ENCODE measurements at regions not wholly inside any gene's neighbourhood (a gene's known extent, or its start where the extent isn't known, plus 50 kb on each side); places are given as distances from the start of the nearest gene placed in this dataset.

GRCh38 chr3:137293086-137293485, 335.3 kb downstream of the IL20RB start:
- 64% methylated on average over 1 of the region's 1 CpG for WGBS (ENCODE audit: low lambda C conversion rate)
- no peak for DNase-seq
- no peak overlapping the region for H3K4me2 ChIP-seq
- no peaks in the 10 kb centered on the region for H3K36me3 ChIP-seq (replicated peaks in 1 of 2; ENCODE audit: control insufficient read depth in 1 of 2, insufficient read depth in 2 of 2, low read length in 1 of 2)
- H3K79me2 ChIP-seq (ENCODE audit: insufficient read depth) = no peaks in the 10 kb centered on the region
- TF ChIP-seq GATA2 (CRISPR knock-in tag; IDR thresholded peaks at IDR 0.05) (no peak), TAF1 (IDR thresholded peaks at IDR 0.05; ENCODE audit: borderline replicate concordance, low read depth, low read length) (no peak)
- TF ChIP-seq, protein P1, sequence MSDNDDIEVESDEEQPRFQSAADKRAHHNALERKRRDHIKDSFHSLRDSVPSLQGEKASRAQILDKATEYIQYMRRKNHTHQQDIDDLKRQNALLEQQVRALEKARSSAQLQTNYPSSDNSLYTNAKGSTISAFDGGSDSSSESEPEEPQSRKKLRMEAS (IDR thresholded peaks at IDR 0.05; ENCODE audit: low read depth) = no peak
- no peak overlapping the region for H3K4me3 ChIP-seq (ENCODE audit: low read depth in 2 of 2, low read length in 1 of 2)
- H3K4me1 ChIP-seq (ENCODE audit: control insufficient read depth in 1 of 2, insufficient read depth in 2 of 2, low read depth in 1 of 2, low read length in 1 of 2) = no peaks in the 10 kb centered on the region; a peak in 1 of 4 replicates
- no peaks in the 10 kb centered on the region for H3K9me2 ChIP-seq
- H3K27ac ChIP-seq (ENCODE audit: low read depth in 2 of 2, low read length in 1 of 2) = no peak overlapping the region
- no peaks in the 10 kb centered on the region for H4K20me1 ChIP-seq (ENCODE audit: insufficient read depth)
- H3K27me3 ChIP-seq (ENCODE audit: insufficient read depth) = no peaks in the 10 kb centered on the region
- ChIA-PET CTCF (interaction anchor here (1.1 to 2.7 kb wide), 2 partner anchors 8 to 11 kb away, joined by 3 to 13 read pairs; no protein-coding TSS in a partner anchor), POLR2A (no interaction called here)
- no peak overlapping the region for H3K9ac ChIP-seq
- H3K9me3 ChIP-seq = no peaks in the 10 kb centered on the region
- H3F3A ChIP-seq (replicated peaks; ENCODE audit: insufficient read depth) = no peaks in the 10 kb centered on the region
- H2AFZ ChIP-seq (ENCODE audit: low read depth) = no peak overlapping the region

GRCh38 chr3:137294139-137294538, 336.4 kb downstream of the IL20RB start:
- Histone ChIP-seq H3K79me2 (ENCODE audit: insufficient read depth) (no peaks in the 10 kb centered on the region), H3K9me2 (no peaks in the 10 kb centered on the region), H3K9ac (no peak overlapping the region), H3K9me3 (no peaks in the 10 kb centered on the region), H3K4me2 (no peak overlapping the region), H3K4me3 (ENCODE audit: low read depth in 2 of 2, low read length in 1 of 2) (no peak overlapping the region), H4K20me1 (ENCODE audit: insufficient read depth) (no peaks in the 10 kb centered on the region), H3F3A (replicated peaks; ENCODE audit: insufficient read depth) (no peaks in the 10 kb centered on the region), H3K27me3 (ENCODE audit: insufficient read depth) (no peaks in the 10 kb centered on the region), H3K36me3 (replicated peaks in 1 of 2; ENCODE audit: control insufficient read depth in 1 of 2, insufficient read depth in 2 of 2, low read length in 1 of 2) (no peaks in the 10 kb centered on the region), H3K4me1 (ENCODE audit: control insufficient read depth in 1 of 2, insufficient read depth in 2 of 2, low read depth in 1 of 2, low read length in 1 of 2) (no peaks in the 10 kb centered on the region; a peak in 1 of 4 replicates), H2AFZ (ENCODE audit: low read depth) (no peak overlapping the region), H3K27ac (ENCODE audit: low read depth in 2 of 2, low read length in 1 of 2) (no peak overlapping the region)
- TF ChIP-seq MEF2A (IDR thresholded peaks at IDR 0.05; ENCODE audit: borderline replicate concordance, low read depth) (no peak), TEAD4 (IDR thresholded peaks at IDR 0.05; ENCODE audit: borderline replicate concordance, insufficient read depth) (no peak), TCF12 (IDR thresholded peaks at IDR 0.05) (no peak), RCOR1 (IDR thresholded peaks at IDR 0.05; ENCODE audit: low read length) (no peak), YY1 (IDR thresholded peaks at IDR 0.05; ENCODE audit: low read depth) (no peak), EZH2phosphoT487 (IDR thresholded peaks at IDR 0.05; ENCODE audit: borderline replicate concordance, low read depth) (no peak), POLR2AphosphoS5 (IDR thresholded peaks at IDR 0.05; ENCODE audit: low read depth, low read length) (no peak), CTCF (IDR thresholded peaks at IDR 0.05) (no peak), RFX5 (IDR thresholded peaks at IDR 0.05; ENCODE audit: low read length) (no peak), FOXM1 (IDR thresholded peaks at IDR 0.05; ENCODE audit: low read depth) (no peak), JUND (IDR thresholded peaks at IDR 0.05) (no peak), ZBTB33 (IDR thresholded peaks at IDR 0.05; ENCODE audit: borderline replicate concordance, low read depth) (no peak), ELF1 (IDR thresholded peaks at IDR 0.05) (no peak)
- TF ChIP-seq, protein P2, sequence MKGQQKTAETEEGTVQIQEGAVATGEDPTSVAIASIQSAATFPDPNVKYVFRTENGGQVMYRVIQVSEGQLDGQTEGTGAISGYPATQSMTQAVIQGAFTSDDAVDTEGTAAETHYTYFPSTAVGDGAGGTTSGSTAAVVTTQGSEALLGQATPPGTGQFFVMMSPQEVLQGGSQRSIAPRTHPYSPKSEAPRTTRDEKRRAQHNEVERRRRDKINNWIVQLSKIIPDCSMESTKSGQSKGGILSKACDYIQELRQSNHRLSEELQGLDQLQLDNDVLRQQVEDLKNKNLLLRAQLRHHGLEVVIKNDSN (IDR thresholded peaks at IDR 0.05; ENCODE audit: borderline replicate concordance, low read depth) = no peak
- TF ChIP-seq, protein P3, sequence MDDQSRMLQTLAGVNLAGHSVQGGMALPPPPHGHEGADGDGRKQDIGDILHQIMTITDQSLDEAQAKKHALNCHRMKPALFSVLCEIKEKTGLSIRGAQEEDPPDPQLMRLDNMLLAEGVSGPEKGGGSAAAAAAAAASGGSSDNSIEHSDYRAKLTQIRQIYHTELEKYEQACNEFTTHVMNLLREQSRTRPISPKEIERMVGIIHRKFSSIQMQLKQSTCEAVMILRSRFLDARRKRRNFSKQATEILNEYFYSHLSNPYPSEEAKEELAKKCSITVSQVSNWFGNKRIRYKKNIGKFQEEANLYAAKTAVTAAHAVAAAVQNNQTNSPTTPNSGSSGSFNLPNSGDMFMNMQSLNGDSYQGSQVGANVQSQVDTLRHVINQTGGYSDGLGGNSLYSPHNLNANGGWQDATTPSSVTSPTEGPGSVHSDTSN (IDR thresholded peaks at IDR 0.05) = no peak
- ChIA-PET CTCF (interaction anchor here (1.0 to 2.7 kb wide), 6 partner anchors 9 to 40 kb away, joined by 3 to 13 read pairs (median 4); no protein-coding TSS in a partner anchor), POLR2A (no interaction called here)
- DNase-seq = no peak
- WGBS (ENCODE audit: low lambda C conversion rate) = 50% methylated on average over 5 of the region's 5 CpGs

Data from SK-N-SH (cell line).